H9 (cell line): ENCODE measurements at regions not wholly inside any gene's neighbourhood (a gene's known extent, or its start where the extent isn't known, plus 50 kb on each side); places are given as distances from the start of the nearest gene placed in this dataset.
"Not testable (repeated sequence)": the region's sequence is repeated elsewhere in the genome, so short reads cannot be mapped to it uniquely, and the experiment has no call there.

Experiments used
- DNase-seq: peaks from one replicate; pipeline ENCODE4 v3.0.0-alpha.2; 2017
- H2AFZ ChIP-seq: one replicate; pipeline ENCODE4 v1.6.1; 2013; ENCODE audit warnings: mild to moderate bottlenecking, low read length, control low read depth, moderate library complexity
- H2AK5ac ChIP-seq: 2 replicates; pipeline ENCODE4 v1.6.1; 2013; ENCODE audit warnings: low read length, control low read depth, mixed read lengths; ENCODE audit not compliant: insufficient read length
- H2BK120ac ChIP-seq: one replicate; pipeline ENCODE4 v1.6.1; 2013; ENCODE audit warnings: low read depth, mild to moderate bottlenecking, low read length, control low read depth, inconsistent platforms; ENCODE audit not compliant: poor library complexity, severe bottlenecking
- H2BK12ac ChIP-seq: 2 replicates; pipeline ENCODE4 v1.6.1; 2013; ENCODE audit warnings: low read length, control low read depth, mixed read lengths, low read depth; ENCODE audit not compliant: insufficient read length
- H2BK15ac ChIP-seq: 2 replicates; pipeline ENCODE4 v1.6.1; 2013; ENCODE audit warnings: low read depth, low read length, control low read depth
- H2BK20ac ChIP-seq: one replicate; pipeline ENCODE4 v1.6.1; 2013; ENCODE audit warnings: low read depth, mild to moderate bottlenecking, low read length, control low read depth, inconsistent platforms; ENCODE audit not compliant: poor library complexity, severe bottlenecking
- H2BK5ac ChIP-seq: 2 replicates; pipeline ENCODE4 v1.6.1; 2013; ENCODE audit warnings: low read length, control low read depth, mixed read lengths; ENCODE audit not compliant: insufficient read length
- H3K14ac ChIP-seq: 2 replicates; pipeline ENCODE4 v1.6.1; 2013; ENCODE audit warnings: low read length, control low read depth; ENCODE audit not compliant: insufficient read depth
- H3K18ac ChIP-seq: 2 replicates; pipeline ENCODE4 v1.6.1; 2013; ENCODE audit warnings: low read depth, mild to moderate bottlenecking, mixed read lengths, low read length, control low read depth; ENCODE audit not compliant: insufficient read length
- H3K23ac ChIP-seq: 2 replicates; pipeline ENCODE4 v1.6.1; 2013; ENCODE audit warnings: low read length, control low read depth, mixed read lengths, low read depth; ENCODE audit not compliant: insufficient read length
- H3K23me2 ChIP-seq: 2 replicates; pipeline ENCODE4 v1.6.1; 2013; ENCODE audit warnings: low read depth, mild to moderate bottlenecking, mixed read lengths, low read length, control low read depth; ENCODE audit not compliant: insufficient read length, poor library complexity, severe bottlenecking
- H3K27ac ChIP-seq: 2 replicates; pipeline ENCODE4 v1.5.1; 2013; ENCODE audit warnings: low read length, control low read depth, mixed read lengths, low read depth; ENCODE audit not compliant: insufficient read length
- H3K27me3 ChIP-seq: 2 replicates; pipeline ENCODE4 v1.6.1; 2013; ENCODE audit warnings: low read length, control low read depth, inconsistent platforms; ENCODE audit not compliant: insufficient read depth
- H3K4ac ChIP-seq: 2 replicates; pipeline ENCODE4 v1.6.1; 2013; ENCODE audit warnings: low read depth, mild to moderate bottlenecking, control low read depth, inconsistent platforms, low read length, moderate library complexity
- H3K4me1 ChIP-seq: 2 replicates; pipeline ENCODE4 v1.6.1; 2013; ENCODE audit warnings: low read length, control low read depth, inconsistent platforms; ENCODE audit not compliant: insufficient read depth
- H3K4me2 ChIP-seq: 2 replicates; pipeline ENCODE4 v1.6.1; 2013; ENCODE audit warnings: low read length, control low read depth, mixed read lengths; ENCODE audit not compliant: insufficient read length, insufficient read depth
- H3K56ac ChIP-seq: 2 replicates; pipeline ENCODE4 v1.6.1; 2013; ENCODE audit warnings: low read depth, mild to moderate bottlenecking, mixed read lengths, low read length, control low read depth; ENCODE audit not compliant: insufficient read length
- H3K79me1 ChIP-seq: 2 replicates; pipeline ENCODE4 v1.6.1; 2013; ENCODE audit warnings: low read depth, mild to moderate bottlenecking, moderate library complexity, low read length, control low read depth, inconsistent platforms; ENCODE audit not compliant: insufficient read depth, poor library complexity, severe bottlenecking
- H3K79me2 ChIP-seq: 2 replicates; pipeline ENCODE4 v1.6.1; 2013; ENCODE audit warnings: low read length, control low read depth, inconsistent platforms; ENCODE audit not compliant: insufficient read depth
- H3K9ac ChIP-seq: 2 replicates; pipeline ENCODE4 v1.6.1; 2013; ENCODE audit warnings: low read length, control low read depth, mixed read lengths; ENCODE audit not compliant: insufficient read length; ENCODE audit errors: extremely low read depth
- H3K9me3 ChIP-seq: one replicate; pipeline ENCODE4 v1.6.1; 2013; ENCODE audit warnings: low read depth, low read length, inconsistent platforms; ENCODE audit not compliant: control insufficient read depth
- H3T11ph ChIP-seq: one replicate; pipeline ENCODE4 v1.6.1; 2013; ENCODE audit warnings: mild to moderate bottlenecking, low read length, control low read depth, inconsistent platforms
- H4K20me1 ChIP-seq: one replicate; pipeline ENCODE4 v1.6.1; 2013; ENCODE audit not compliant: control insufficient read depth, insufficient read length, insufficient read depth
- H4K5ac ChIP-seq: 2 replicates; pipeline ENCODE4 v1.6.1; 2013; ENCODE audit warnings: low read depth, mild to moderate bottlenecking, mixed read lengths, low read length, control low read depth; ENCODE audit not compliant: insufficient read length
- H4K8ac ChIP-seq: replicated peaks from 2 replicates; pipeline ENCODE4 v1.6.1; 2013; ENCODE audit warnings: low read length, control low read depth, mixed read lengths, low read depth; ENCODE audit not compliant: insufficient read length
- H4K91ac ChIP-seq: 2 replicates; pipeline ENCODE4 v1.6.1; 2013; ENCODE audit warnings: low read depth, mild to moderate bottlenecking, moderate library complexity, mixed read lengths, low read length, control low read depth; ENCODE audit not compliant: insufficient read length
- H3K27ac Mint-ChIP-seq, 3 experiments: 2 replicates in 2 of 3; 3 replicates in 1 of 3; pipeline ENCODE4 v1.8.0; 2020 to 2021; ENCODE audit warnings: mixed read lengths in 3 of 3, mild to moderate bottlenecking in 1 of 3, moderate library complexity in 1 of 3
- H3K27me3 Mint-ChIP-seq: 2 replicates; pipeline ENCODE4 v1.8.0; 2021; ENCODE audit warnings: low read depth, mild to moderate bottlenecking, moderate library complexity, mixed read lengths
- H3K36me3 Mint-ChIP-seq, 3 experiments: 2 replicates in 2 of 3; 3 replicates in 1 of 3; pipeline ENCODE4 v1.8.0; 2020 to 2021; ENCODE audit warnings: low read depth in 3 of 3, mixed read lengths in 3 of 3; ENCODE audit not compliant: insufficient read depth in 1 of 3
- H3K4me1 Mint-ChIP-seq, 2 experiments: 2 replicates each; pipeline ENCODE4 v1.8.0; 2020; ENCODE audit warnings: mixed read lengths in 2 of 2
- H3K4me3 Mint-ChIP-seq, 2 experiments: 2 replicates in 1 of 2; 3 replicates in 1 of 2; pipeline ENCODE4 v1.8.0; 2020 to 2021; ENCODE audit warnings: mild to moderate bottlenecking in 2 of 2, mixed read lengths in 2 of 2, moderate library complexity in 1 of 2
- H3K9me3 Mint-ChIP-seq, 2 experiments: 2 replicates in 1 of 2; 3 replicates in 1 of 2; pipeline ENCODE4 v1.8.0; 2020; ENCODE audit warnings: mild to moderate bottlenecking in 2 of 2, mixed read lengths in 2 of 2, moderate library complexity in 1 of 2
- WGBS: extraction: QIAGEN DNeasy Blood & Tissue Kit; methylation state at CpG from one replicate; pipeline ENCODE4 v1.1.7; 2013; ENCODE audit warnings: missing lambda C conversion rate, low lambda C conversion rate, mixed read lengths; ENCODE audit not compliant: insufficient read length; ENCODE audit errors: extremely low coverage; 5-methylcytosine and 5-hydroxymethylcytosine counted together
- TF ChIP-seq, protein P1 (sequence below): fragments of 200-600 bp; sonication (generic); conservative IDR thresholded peaks from 3 replicates; pipeline ENCODE4 v1.8.0; 2021; ENCODE audit warnings: antibody characterized with exemption, mild to moderate bottlenecking

DNA sequence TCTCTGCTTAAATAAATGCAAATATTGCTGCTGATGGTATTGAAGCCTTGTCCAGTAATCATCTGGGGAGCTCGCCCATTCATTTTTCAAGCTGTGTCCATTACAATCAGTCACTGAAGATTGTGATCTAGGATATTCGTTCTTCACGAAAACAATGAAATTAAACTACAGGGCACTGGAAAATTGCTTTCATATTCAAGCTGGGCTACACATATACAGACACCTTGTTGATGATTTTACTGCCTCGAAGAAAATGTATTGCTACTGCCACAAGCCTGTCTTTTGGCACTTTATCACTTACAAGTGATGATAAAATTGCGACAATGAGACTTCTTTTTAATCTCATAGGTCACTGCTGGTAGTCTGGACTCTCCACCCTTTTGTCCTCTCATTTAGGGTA is 100.0 kb upstream of the MINDY3 start:
- Histone ChIP-seq H3K27ac (no peak overlapping the region), H2BK5ac (no peak overlapping the region), H3K79me2 (no peaks in the 10 kb centered on the region), H4K20me1 (no peaks in the 10 kb centered on the region), H4K8ac (no peak overlapping the region), H3K4me2 (no peak overlapping the region), H3K14ac (no peak overlapping the region), H4K91ac (no peak overlapping the region), H3K9me3 (no peaks in the 10 kb centered on the region), H3K23ac (no peak overlapping the region), H2AFZ (no peak overlapping the region), H3K79me1 (no peaks in the 10 kb centered on the region), H3T11ph (no peak overlapping the region), H3K4ac (no peak overlapping the region), H2BK120ac (no peak overlapping the region), H2BK20ac (no peak overlapping the region), H3K23me2 (no peaks in the 10 kb centered on the region), H2BK15ac (no peak overlapping the region), H2AK5ac (no peak overlapping the region), H4K5ac (no peak overlapping the region), H2BK12ac (no peak overlapping the region), H3K56ac (no peak overlapping the region), H3K4me1 (no peaks in the 10 kb centered on the region), H3K18ac (no peak overlapping the region), H3K9ac (no peak overlapping the region), H3K27me3 (no peaks in the 10 kb centered on the region)
- Mint-ChIP-seq H3K27me3 (no peaks in the 10 kb centered on the region), H3K27ac (no peak overlapping the region), H3K36me3 (no peaks in the 10 kb centered on the region), H3K4me3 (no peak overlapping the region), H3K4me1 (no peaks in the 10 kb centered on the region), H3K9me3 (no peaks in the 10 kb centered on the region)
- DNase-seq: no peak
- TF ChIP-seq, protein P1, sequence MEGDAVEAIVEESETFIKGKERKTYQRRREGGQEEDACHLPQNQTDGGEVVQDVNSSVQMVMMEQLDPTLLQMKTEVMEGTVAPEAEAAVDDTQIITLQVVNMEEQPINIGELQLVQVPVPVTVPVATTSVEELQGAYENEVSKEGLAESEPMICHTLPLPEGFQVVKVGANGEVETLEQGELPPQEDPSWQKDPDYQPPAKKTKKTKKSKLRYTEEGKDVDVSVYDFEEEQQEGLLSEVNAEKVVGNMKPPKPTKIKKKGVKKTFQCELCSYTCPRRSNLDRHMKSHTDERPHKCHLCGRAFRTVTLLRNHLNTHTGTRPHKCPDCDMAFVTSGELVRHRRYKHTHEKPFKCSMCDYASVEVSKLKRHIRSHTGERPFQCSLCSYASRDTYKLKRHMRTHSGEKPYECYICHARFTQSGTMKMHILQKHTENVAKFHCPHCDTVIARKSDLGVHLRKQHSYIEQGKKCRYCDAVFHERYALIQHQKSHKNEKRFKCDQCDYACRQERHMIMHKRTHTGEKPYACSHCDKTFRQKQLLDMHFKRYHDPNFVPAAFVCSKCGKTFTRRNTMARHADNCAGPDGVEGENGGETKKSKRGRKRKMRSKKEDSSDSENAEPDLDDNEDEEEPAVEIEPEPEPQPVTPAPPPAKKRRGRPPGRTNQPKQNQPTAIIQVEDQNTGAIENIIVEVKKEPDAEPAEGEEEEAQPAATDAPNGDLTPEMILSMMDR: no peak
- WGBS: no CpG with 5 or more reads among the region's 5 CpGs

GRCh38 chr10:15972736-15973135 is 112.4 kb upstream of the MINDY3 start:
- H3K36me3 Mint-ChIP-seq, H2BK15ac ChIP-seq, H3K9ac ChIP-seq, H3K27me3 Mint-ChIP-seq, H3T11ph ChIP-seq, H4K5ac ChIP-seq, H3K18ac ChIP-seq, H3K4me2 ChIP-seq, H3K27ac Mint-ChIP-seq, H4K8ac ChIP-seq, H3K9me3 ChIP-seq, H3K23ac ChIP-seq, DNase-seq, H2BK5ac ChIP-seq, H3K56ac ChIP-seq, H3K79me1 ChIP-seq, H3K4ac ChIP-seq, H3K9me3 Mint-ChIP-seq, H4K20me1 ChIP-seq, H3K4me1 ChIP-seq, H3K4me3 Mint-ChIP-seq, H2AFZ ChIP-seq, H3K14ac ChIP-seq, H2BK20ac ChIP-seq, H2AK5ac ChIP-seq, H3K4me1 Mint-ChIP-seq, H4K91ac ChIP-seq, H2BK120ac ChIP-seq, H3K79me2 ChIP-seq, H2BK12ac ChIP-seq, H3K27ac ChIP-seq, H3K23me2 ChIP-seq, H3K27me3 ChIP-seq: not testable (repeated sequence)
- no CpG with 5 or more reads among the region's 5 CpGs for WGBS
